ENCODE measurements at regions not wholly inside any gene's neighbourhood (a gene's known extent, or its start where the extent isn't known, plus 50 kb on each side); places are given as distances from the start of the nearest gene placed in this dataset.

DNA sequence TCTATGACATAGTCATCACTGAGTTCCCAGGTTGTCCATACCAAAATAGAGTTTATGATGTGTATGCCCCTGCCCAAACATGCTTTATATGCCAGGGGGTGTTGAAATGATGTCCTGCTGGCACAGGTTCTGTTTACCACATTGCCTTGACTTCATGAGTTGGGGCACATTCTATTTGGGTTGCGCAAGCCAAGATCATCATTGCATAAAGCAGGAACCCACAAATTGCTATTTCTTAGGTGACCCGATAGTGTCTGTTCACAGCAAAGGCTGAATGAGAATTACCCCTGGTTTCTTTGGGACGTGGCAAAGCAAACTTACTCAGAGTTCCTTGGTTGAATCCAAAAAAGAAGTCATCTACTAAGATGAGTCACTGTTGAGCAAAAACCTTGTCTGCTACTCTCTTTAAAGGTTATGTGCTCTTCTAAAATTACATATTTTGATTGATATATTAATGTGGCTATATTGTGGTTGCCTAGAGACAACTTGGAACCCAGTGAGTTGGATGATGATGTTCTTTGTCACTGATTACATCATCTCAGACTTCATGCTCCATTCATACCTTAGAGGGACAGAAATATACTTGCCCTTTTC, 912.6 kb upstream of the SOX9 start:
- Histone ChIP-seq H3K27me3 (ENCODE audit: low read length) (no peaks in the 10 kb centered on the region), H3K9me2 (replicated peaks; ENCODE audit: insufficient read depth, low read length) (no peaks in the 10 kb centered on the region), H3F3A (ENCODE audit: insufficient read depth) (no peaks in the 10 kb centered on the region), H3K9me3 (ENCODE audit: insufficient read depth, low read length) (no peaks in the 10 kb centered on the region), H3K4me3 (ENCODE audit: insufficient read depth, low read length, poor library complexity, severe bottlenecking) (no peak overlapping the region), H4K20me1 (ENCODE audit: low read depth, low read length) (no peaks in the 10 kb centered on the region), H3K4me2 (ENCODE audit: low read depth, low read length, poor library complexity, severe bottlenecking) (no peak overlapping the region), H3K27ac (ENCODE audit: low read depth, low read length) (no peak overlapping the region), H3K79me2 (ENCODE audit: insufficient read depth, low read length) (no peaks in the 10 kb centered on the region), H3K36me3 (ENCODE audit: low read length) (no peaks in the 10 kb centered on the region), H2AFZ (ENCODE audit: low read depth, low read length, severe bottlenecking) (no peak overlapping the region), H3K9ac (ENCODE audit: low read length) (no peak overlapping the region)
- TF ChIP-seq, protein P1, sequence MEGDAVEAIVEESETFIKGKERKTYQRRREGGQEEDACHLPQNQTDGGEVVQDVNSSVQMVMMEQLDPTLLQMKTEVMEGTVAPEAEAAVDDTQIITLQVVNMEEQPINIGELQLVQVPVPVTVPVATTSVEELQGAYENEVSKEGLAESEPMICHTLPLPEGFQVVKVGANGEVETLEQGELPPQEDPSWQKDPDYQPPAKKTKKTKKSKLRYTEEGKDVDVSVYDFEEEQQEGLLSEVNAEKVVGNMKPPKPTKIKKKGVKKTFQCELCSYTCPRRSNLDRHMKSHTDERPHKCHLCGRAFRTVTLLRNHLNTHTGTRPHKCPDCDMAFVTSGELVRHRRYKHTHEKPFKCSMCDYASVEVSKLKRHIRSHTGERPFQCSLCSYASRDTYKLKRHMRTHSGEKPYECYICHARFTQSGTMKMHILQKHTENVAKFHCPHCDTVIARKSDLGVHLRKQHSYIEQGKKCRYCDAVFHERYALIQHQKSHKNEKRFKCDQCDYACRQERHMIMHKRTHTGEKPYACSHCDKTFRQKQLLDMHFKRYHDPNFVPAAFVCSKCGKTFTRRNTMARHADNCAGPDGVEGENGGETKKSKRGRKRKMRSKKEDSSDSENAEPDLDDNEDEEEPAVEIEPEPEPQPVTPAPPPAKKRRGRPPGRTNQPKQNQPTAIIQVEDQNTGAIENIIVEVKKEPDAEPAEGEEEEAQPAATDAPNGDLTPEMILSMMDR (IDR thresholded peaks at IDR 0.05; ENCODE audit: insufficient read depth, low read length, poor library complexity, severe bottlenecking) = no peak
- TF ChIP-seq EZH2phosphoT487 (conservative IDR thresholded peaks at IDR 0.05; ENCODE audit: low read length) = no peak

DNA sequence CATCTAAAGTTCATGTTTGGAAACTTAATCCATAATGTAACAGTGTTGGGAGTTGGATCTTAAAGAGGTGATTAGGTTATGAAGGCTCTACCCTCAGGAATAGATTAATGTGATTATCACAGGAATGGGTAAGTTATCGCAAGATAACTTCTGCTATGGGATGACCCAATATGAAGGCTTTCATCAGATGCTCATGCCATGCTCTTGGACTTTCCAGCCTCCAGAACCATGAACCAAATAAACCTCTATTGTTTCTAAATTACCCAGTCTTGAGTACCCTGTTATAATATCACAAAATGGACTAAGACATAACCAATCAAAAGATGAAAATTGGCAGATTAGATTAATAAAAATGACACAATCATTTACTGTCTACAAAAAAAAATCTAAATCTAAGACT, 906.9 kb upstream of the SOX9 start:
- Histone ChIP-seq H3K27ac (ENCODE audit: low read depth, low read length) (no peak overlapping the region), H3K79me2 (ENCODE audit: insufficient read depth, low read length) (no peaks in the 10 kb centered on the region), H3K9me3 (ENCODE audit: insufficient read depth, low read length) (no peaks in the 10 kb centered on the region), H3K36me3 (ENCODE audit: low read length) (no peaks in the 10 kb centered on the region), H3K4me2 (ENCODE audit: low read depth, low read length, poor library complexity, severe bottlenecking) (no peak overlapping the region), H3F3A (ENCODE audit: insufficient read depth) (no peaks in the 10 kb centered on the region), H3K27me3 (ENCODE audit: low read length) (no peaks in the 10 kb centered on the region), H3K4me3 (ENCODE audit: insufficient read depth, low read length, poor library complexity, severe bottlenecking) (no peak overlapping the region), H3K9me2 (replicated peaks; ENCODE audit: insufficient read depth, low read length) (no peaks in the 10 kb centered on the region), H2AFZ (ENCODE audit: low read depth, low read length, severe bottlenecking) (no peak overlapping the region), H3K9ac (ENCODE audit: low read length) (no peak overlapping the region), H4K20me1 (ENCODE audit: low read depth, low read length) (no peaks in the 10 kb centered on the region)
- TF ChIP-seq, protein P1 (IDR thresholded peaks at IDR 0.05; ENCODE audit: insufficient read depth, low read length, poor library complexity, severe bottlenecking) = no peak
- no peak for TF ChIP-seq EZH2phosphoT487 (conservative IDR thresholded peaks at IDR 0.05; ENCODE audit: low read length)

DNA sequence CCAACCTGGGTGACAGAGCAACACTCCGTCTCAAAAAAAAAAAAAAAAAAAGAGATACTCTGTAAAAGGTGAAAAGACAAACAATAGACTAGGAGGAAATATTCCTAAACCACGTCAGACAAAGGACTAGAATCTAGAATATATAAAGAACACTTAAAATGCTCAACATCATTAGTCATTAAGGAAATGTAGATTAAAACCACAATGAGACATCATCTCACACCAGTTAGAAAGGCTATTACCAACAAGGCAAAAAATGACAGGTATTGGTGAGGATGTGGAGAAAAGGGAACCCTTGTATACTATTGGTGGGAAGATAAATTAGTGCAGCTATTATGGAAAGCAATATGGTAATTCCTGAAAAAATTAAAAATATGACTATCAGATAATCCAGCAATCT, 903.1 kb upstream of the SOX9 start:
- H3K36me3 ChIP-seq (ENCODE audit: low read length) = no peaks in the 10 kb centered on the region
- H3K27me3 ChIP-seq (ENCODE audit: low read length) = no peaks in the 10 kb centered on the region
- no peaks in the 10 kb centered on the region for H3F3A ChIP-seq (ENCODE audit: insufficient read depth)
- no peak overlapping the region for H2AFZ ChIP-seq (ENCODE audit: low read depth, low read length, severe bottlenecking)
- H3K27ac ChIP-seq (ENCODE audit: low read depth, low read length) = no peak overlapping the region
- H3K4me2 ChIP-seq (ENCODE audit: low read depth, low read length, poor library complexity, severe bottlenecking) = no peak overlapping the region
- TF ChIP-seq EZH2phosphoT487 (conservative IDR thresholded peaks at IDR 0.05; ENCODE audit: low read length) = no peak
- TF ChIP-seq, protein P1 (IDR thresholded peaks at IDR 0.05; ENCODE audit: insufficient read depth, low read length, poor library complexity, severe bottlenecking) = no peak
- no peaks in the 10 kb centered on the region for H3K9me3 ChIP-seq (ENCODE audit: insufficient read depth, low read length)
- H3K4me3 ChIP-seq (ENCODE audit: insufficient read depth, low read length, poor library complexity, severe bottlenecking) = no peak overlapping the region
- H3K9ac ChIP-seq (ENCODE audit: low read length) = no peak overlapping the region
- no peaks in the 10 kb centered on the region for H4K20me1 ChIP-seq (ENCODE audit: low read depth, low read length)
- H3K79me2 ChIP-seq (ENCODE audit: insufficient read depth, low read length) = no peaks in the 10 kb centered on the region
- H3K9me2 ChIP-seq (replicated peaks; ENCODE audit: insufficient read depth, low read length) = no peaks in the 10 kb centered on the region
